NCI-H524 (cell line): ENCODE measurements at regions not wholly inside any gene's neighbourhood (a gene's known extent, or its start where the extent isn't known, plus 50 kb on each side); places are given as distances from the start of the nearest gene placed in this dataset.

Experiments
- DNase-seq, 2 experiments: peaks; one replicate each; lab custom pipeline; 2025; lab: John Stamatoyannopoulos, UW

DNA sequence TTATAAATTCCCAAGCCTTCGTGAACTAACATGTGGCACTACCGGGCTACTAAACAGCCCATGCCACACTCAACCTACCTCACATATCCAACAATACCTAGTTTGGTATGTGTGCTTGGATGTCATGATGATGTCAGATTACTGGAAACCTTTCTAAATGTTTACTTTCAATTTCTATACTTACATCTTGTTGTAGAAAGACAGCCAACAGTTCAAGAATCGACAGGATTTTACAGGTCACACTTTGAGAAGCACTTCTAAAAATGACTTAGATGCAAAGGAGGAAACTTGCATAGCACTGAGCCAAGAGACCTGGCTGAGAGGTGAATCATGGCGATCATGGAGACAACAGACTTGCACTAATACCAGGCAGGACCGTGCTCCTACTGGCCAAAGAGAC lies 209.9 kb downstream of the COL4A1 start:
- DNase-seq = no peak

DNA sequence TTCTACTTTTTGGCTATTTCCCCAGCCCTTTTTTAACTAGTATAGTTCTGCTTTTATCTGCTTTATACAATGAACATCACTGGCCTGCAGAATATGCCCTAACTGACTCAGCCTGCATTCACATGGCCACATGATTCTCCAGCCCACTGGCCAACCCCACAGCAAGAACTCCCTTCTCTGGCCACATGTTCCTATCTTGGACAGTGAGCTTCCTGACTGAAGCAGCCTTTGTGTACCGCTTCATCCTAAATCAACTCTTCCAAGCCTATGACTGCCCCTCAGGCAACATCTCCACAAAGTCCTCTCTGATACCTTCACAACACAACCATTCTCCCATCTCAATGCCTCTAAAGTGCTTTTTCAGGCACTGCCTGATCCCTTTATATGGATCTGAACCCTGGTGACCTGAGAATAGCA lies 214.1 kb downstream of the COL4A1 start:
- no peak for DNase-seq

DNA sequence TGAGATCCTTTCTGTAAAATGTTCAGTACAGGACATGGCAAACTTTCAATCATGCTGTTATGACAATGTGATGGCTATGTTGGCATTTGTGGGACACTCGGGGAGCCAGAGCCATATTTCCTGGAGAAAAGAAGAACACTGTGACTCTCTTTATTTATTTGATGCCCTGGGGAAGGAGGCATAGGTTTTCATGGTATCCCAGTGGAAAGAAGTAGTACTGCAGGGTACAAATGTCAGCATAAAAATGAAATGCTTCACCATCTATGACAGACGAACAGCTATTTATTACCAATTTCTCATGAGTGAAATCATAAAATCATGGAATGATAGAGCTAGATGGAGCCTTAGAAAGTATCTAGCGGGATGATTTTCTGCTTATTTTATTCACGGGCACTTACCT lies 217.1 kb downstream of the COL4A1 start:
- no peak for DNase-seq

DNA sequence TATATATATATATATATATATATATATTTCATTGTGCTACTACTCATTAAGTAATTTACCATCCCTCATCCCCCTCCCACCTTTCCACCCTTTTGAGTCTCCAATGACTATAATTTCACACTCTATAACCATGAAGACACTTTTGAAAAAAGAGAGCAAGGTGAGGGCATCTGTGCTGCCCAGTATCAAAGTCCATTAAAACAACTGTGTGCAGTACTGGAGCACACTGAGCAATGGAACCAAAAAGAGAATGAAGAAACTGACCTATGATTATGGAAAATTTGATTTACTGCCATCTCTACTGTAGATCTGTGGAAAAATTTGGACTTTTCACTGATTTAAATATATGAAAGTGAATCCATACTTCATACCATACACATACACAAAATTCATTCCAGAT lies 217.9 kb downstream of the COL4A1 start:
- DNase-seq = no peak

DNA sequence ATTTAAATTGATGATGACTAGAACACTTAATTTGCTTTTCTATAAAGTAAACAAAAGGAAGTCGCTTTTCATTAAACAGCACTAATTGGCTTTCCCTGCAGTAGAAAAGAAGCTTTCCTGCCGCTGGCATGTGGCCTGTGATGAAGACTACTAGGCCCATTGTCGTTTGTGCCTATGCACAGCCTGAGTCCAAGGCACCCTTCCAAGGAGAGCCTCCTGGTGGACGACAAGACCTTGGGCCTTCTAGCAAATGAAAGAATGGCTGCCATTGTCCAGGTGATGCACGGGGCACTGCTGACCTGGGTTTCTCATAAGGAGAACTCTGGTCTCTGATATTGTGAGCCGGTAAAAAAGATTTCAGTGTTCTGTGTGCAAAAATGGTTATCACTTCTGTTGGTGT lies 233.0 kb downstream of the COL4A1 start:
- no peak for DNase-seq

DNA sequence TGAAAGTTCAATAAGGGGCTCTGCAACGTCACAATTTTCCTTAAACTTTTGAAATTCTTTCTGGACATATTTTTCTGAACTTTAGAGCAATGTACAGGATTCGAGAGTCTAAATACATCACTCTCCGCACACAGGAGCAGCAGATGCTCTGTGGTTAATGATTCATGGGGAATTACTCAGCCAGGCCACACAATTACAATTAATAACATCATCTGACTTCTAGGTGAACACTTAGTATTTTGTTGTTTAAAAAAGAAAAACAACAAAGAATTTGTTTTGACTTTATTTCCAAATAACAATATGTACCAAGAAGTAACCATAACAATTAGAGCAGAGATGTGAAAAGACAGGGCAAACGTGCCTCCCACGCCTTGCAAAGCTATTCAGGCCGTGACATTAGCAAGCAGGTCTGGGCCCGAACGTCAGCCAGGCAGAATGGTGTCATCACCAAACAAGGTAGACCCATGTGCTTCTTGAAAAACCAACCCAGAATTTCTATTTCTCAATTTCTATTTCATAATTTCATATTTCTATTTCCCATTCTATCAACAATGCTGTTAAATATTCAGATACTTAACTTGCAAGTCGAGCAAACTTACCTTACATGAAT lies 236.3 kb downstream of the COL4A1 start:
- DNase-seq = no peak

DNA sequence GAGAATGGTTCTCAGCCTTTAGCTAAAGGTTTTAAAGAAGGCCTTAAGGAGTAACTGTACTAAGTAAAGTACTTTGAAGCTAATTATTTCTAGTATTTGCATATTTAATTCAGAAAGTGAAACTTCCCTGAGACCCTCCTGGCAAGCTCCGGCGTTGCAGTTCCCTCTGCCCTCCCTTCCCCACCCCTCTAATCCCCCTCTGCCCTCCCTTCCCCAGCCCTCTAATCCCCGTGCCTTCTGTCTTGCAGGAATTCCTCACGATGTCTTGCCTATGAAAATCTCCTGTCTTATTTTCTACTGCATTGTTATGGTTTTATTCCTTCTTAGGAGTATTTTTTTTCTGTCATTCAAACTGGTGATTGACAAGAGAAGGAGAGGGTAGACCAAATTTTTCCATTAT lies 236.9 kb downstream of the COL4A1 start:
- peak; percentile 8 to 67 for DNase-seq

DNA sequence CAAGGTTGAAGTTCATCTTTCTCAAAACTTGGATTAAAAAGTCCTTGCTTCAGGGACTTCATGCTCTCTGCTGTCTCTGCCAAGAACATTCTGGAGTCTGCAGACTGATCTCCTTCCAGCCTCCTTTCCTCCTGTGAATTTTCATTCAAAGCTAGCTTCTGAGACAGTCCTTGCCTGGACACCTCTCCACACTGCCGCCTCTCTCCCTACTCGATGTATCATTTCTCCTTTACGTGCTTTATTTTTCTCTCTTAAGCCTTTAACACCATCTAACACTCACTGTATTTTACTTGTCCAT lies 238.8 kb downstream of the COL4A1 start:
- no peak for DNase-seq

DNA sequence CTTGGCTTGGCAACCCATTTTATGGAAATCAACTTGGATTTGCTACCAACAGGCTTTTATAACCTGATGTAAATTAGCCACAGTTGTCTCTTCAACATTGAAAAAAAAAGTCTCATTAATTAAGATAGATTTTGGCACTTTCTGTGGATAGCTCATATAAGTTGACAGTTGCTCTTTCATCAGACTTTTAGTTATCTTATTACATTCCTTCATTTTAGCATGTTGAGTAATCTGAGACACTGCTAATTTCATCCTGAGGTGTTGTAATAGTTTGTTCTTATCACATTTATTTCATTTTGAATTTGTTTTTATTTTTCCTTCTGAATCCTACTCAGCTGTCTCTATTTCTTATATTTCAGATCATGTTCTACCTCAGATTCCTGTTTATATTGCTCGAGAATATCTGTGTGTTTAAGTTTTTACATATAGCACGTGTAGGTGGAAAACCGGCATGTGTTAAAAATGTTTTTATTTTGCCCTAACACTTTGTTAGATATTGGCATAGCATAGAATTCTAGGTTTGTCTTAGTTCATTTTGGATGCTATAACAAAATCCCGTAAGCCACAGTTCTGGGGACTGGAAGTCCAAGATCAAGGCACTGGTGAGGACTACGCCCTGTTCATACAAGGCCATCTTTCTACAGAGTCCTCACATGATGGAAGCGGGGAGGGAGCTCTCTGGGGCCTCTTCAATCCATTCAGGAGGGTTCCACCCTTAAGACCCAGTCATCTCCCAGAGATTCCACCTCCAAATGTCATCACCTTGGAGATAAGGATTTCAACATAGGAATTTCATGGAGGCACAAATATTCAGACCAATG lies 239.4 kb downstream of the COL4A1 start:
- no peak for DNase-seq

DNA sequence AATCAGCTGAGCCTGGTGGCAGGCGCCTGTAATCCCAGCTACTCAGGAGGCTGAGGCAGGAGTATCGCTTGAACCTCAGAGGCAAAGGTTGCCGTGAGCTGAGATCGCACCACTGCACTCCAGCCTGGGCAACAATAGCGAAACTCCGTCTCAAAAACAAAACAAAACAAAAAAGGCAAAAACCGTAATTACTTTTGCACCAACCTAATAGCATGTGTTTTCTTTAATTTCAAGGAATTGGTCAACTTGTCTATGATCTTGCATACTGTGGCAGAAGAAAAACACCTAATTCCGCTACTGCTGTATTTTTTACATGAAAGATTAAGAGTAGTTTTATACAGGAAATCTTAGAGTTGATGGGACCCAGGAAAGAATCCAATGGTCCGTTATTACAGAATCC lies 241.2 kb downstream of the COL4A1 start:
- no peak for DNase-seq

DNA sequence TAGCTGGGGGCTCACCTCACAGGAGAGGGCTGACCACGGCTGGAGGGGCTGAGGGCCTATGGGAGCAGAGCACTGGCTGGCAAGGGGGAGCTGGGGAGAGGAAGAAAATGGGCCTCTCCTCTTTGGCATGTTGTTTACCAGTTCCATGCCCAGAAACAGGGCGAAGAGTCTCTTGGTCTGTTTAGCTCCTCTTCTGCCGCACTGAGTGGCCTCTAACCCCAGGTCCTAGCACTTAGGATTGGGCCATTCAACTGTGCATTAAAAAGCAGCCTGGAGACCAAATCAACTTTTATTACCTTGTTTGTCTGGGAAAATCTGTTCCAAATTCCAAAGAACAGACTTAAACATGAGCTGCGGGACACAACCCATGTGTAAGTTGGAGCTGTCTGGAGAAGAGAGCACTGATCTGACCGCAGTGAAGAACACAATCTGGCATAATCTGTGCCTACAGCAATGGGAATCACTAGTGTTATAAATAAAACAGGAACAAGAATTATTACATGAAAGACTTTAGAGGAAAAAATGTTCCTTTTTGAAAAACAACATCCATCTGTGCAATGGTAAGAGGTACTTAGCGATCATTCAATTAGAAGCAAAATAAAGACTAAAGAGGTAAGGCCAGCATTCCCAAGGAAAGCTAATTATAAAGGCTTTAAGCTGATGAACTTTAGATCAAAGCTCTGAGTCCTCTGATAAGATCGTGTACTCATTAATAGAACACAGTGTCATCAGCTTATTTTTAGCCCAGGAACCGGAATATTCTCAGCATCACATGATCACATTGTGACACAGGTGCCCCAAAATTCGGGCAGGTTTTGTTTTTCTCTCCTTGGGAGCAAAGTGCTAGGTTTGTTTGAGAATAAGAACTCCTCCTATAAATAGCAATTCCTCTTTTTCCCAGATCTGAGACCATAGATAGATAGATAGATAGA lies 243.2 kb downstream of the COL4A1 start:
- no peak for DNase-seq

DNA sequence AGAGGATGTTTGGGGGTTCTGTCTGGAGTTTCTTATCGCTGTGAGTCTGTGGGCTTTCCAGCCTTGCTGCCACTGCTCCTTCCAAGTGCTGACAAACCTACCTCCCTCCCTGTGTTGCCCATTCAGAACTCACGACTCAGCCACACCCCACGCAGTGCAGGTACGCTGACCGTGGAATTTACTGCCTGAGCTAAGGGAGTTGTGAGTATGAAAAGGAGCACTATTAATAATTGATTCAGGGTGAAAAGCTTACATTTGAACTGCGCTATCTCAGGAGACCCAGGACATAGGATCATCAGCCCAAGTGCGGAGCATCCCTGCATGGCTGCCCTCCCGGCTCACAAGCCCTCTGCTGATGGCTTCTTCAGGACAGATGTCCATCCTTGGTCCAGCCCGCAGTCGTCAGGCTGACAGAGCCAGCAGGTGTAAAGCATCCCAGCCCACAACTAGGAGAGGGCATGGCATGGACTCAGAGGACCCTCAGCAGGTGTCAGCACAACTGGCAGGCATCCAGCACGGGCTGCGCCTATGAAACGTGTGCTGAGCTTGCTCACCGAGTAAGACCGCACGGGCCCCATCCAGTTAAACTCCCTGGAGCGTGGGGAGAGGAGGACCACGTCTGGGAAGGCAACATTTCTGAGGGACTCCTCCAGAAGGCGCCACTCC lies 244.0 kb downstream of the COL4A1 start:
- DNase-seq = no peak

DNA sequence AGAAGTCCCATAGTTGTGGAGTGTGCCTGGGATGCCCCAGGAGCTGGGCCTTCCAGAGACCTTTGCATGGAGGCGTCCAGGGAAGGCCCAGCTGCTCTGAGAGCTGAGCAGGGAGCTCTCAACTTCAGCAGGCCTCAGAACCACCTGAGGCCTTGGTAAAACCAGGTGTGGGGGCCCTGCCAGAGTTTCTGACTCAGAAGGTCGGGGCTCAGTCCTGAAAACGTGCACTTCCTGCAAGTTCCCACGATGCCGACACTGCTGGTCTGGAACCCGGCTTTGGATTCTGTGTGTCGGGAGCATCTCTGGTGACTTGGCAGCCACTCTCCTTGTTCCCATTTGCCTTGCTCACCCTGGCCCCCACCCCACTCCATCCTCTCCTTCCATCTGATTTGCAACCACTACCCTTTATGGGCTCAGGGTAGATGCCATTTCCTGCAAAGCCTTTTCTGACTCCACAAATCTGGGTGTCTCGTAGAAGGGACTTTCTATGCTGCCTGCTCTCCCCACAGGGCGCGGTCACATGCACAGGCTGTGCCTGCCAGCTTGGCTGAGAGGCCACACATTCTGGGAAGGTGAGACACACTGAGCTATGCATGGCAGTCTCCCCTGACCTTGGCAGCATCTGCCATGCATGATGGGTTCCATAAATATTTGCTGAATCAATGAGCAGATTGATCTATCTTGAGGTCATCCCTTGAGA lies 244.7 kb downstream of the COL4A1 start:
- DNase-seq = no peak

DNA sequence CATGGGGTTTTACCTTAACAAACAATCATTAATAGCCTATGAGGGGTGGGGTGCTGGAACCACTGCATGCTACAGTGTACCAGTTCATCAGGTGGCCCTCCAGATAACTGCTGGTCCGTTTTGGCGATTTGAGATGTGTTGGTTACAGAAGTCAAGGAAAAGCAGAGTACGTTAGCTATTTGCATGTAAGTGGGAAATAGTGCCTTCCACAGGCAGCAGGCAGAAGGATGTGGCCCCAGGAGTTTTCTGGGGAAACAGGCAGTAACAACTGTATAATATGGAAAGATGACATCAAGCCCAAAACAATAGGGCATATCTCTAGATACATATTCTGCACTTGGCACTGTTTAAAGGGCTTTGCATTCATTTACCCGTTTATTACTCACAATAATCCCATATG lies 245.7 kb downstream of the COL4A1 start:
- DNase-seq = no peak

DNA sequence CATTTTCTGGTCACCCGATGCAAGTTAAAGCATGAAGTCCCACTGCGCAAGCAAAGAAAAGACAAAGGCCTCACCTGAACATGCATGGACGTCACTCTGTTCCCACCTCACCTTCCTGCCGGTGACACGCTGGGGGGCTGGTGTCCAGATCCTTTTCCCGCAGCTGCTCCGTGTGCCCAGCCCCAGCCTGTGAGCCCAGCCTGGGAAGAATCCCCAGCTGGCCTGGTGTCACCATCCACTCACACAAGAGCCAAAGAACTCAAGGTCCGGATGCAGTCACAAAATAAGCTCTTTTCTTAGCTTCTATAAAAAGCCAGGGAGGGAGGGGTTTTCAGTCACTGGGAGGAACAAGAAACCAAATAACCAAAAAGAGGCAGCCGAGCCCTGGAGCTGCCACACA lies 249.9 kb downstream of the COL4A1 start:
- no peak for DNase-seq

DNA sequence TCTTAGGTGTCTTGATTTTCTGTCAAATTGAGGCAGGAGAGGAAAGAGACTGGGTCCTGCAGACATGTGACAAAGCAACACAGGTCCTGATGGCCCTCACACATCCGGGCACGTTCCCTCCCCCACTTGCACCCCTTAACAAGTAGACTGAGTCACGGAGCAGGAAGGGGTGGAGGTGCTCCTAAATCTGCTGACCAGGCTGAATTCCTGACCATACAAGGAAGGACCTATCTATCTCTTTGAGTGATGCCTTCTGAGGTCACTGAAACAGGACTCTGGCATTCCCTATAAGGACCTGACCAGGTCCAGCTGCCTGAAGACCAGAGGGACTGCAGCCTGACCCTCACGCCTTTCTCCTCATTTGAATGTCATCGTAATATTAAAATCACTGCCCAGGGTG lies 250.3 kb downstream of the COL4A1 start:
- DNase-seq = no peak

DNA sequence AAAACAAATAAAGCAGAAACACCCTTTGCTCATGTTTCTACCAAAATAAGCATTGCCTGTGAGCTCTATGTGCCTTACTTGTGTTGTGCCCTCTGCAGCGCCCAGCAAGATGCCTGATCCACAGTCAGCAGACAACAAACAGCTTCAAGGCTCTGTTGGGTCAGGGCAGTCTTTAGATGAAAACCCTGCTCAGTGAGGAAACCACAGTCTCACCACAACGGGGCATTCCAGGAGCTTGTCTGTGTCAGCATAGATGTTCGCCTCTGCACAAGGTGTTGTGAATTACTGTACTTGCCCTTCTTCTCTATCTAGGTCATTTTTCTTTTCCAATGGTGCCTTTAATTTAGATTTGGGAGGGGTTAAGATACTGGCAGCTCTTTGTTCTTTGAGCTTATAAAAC lies 251.9 kb downstream of the COL4A1 start:
- no peak for DNase-seq

DNA sequence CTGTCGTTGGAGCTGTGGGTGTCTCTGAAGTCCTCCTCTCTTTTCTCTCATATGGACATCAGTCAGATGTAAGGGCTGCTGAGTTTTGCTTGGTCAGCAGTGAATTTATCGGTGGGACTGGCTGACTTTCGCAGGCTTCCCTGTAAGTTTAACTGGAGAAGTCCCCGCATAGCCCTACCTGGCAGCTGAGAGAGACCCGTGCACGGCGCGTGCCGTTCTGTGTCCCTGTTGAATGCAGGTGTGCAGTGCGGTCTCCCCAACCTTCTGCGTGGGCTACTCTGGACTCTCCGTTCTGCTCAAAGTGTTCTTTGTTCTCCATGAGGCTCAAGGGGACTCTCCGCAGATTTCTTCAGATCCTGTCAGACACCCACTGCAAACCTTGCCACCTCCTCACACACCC lies 252.9 kb downstream of the COL4A1 start:
- no peak for DNase-seq

DNA sequence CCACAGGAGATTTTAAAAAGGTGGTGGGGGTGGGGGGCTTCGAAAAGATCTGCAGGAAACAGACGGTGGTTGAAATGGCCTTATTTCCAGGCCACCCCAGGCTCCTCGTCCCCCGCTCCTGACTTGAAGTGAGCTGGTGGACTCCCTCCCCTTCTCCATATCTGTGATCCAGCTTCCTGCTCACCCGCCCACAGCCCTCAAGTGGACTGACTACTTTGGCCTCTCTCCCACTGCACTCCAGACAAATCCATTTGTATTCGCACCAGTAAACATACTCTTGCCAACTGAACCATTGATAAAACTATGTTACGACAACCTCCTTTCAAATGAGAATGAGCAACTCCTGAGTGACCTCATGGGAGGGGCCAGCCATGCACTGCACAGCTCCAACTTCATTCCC lies 259.5 kb downstream of the COL4A1 start:
- DNase-seq = no peak

DNA sequence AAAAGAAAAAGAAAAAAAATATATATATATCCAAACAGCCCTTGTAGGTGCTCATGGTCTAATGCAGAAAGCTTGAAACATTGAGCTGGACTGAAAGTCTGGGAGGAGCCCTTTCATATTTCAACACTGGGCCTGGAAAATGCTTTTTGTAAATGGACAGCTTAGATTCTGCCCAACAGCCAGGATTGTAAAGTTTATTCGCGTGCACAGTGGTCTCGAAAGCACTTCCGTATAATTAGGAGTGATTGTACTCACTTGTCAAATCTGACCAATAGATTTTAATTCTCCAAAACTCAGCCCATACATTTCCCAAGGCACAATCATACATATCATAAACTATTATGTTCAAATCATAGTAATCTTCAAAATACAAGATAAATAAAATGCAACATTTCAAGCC lies 260.1 kb downstream of the COL4A1 start:
- DNase-seq = no peak

DNA sequence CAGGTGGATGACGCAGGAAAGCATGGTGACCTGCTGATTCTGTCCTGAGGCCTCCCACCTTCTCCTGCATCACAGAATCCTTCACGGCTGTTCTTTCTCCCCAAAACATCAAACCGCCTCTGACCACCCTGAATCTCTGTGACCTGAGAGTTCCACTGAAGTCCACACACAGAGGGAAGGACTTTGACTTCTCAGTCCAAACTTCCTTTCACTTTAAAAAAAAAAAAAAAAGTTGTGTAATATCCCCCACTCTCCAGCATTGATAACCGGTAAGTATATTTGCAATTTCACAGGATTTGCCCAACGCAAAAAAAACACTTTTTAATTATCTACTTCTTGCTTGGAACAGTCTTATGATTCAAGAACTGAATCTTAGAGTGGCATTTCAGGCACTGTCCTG lies 259.5 kb upstream of the IRS2 start:
- no peak for DNase-seq

DNA sequence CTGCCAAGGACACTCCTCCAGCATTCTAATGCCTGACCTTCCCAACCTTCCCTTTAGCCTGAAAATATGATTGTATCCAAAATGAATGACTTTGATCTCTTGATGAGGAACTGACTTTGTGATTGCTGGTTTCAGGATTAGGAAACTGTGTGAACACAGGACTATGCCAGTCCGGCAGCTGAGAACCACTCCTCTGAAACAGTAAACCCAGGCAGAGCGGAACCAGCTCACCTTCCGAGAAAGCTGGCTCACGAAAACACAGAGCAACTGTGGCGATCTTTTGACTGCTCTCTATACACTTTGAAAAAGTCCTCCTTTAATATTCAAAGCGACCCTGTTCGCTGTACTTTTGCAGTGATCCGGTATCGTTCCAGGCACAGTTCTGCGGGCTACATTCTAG lies 258.8 kb upstream of the IRS2 start:
- no peak for DNase-seq
